ACC112 (cell line): ENCODE measurements at regions not wholly inside any gene's neighbourhood (a gene's known extent, or its start where the extent isn't known, plus 50 kb on each side); places are given as distances from the start of the nearest gene placed in this dataset.

Experiments
- H2AFZ ChIP-seq: fragments of 200-600 bp; sonication (generic); one replicate; pipeline ENCODE4 v1.6.0; 2017; ENCODE audit warnings: antibody characterized with exemption, low read length; ENCODE audit not compliant: unreplicated experiment
- H3K27ac ChIP-seq: fragments of 200-600 bp; sonication (generic); 2 replicates; pipeline ENCODE4 v1.5.1; 2014; ENCODE audit warnings: low read depth, mild to moderate bottlenecking, antibody characterized with exemption, low read length, moderate library complexity
- H3K27me3 ChIP-seq: fragments of 200-600 bp; sonication (generic); 2 replicates; pipeline ENCODE4 v1.6.1; 2014; ENCODE audit warnings: mild to moderate bottlenecking, antibody characterized with exemption, low read length, moderate library complexity, mixed read lengths; ENCODE audit not compliant: insufficient read depth
- H3K36me3 ChIP-seq: fragments of 200-600 bp; sonication (generic); 2 replicates; pipeline ENCODE4 v1.6.1; 2016; ENCODE audit warnings: mild to moderate bottlenecking, antibody characterized with exemption, low read length, moderate library complexity, mixed read lengths; ENCODE audit not compliant: insufficient read depth
- H3K4me1 ChIP-seq: fragments of 200-600 bp; sonication (generic); one replicate; pipeline ENCODE4 v1.6.1; 2016; ENCODE audit warnings: low read length, mixed read lengths; ENCODE audit not compliant: insufficient read depth, unreplicated experiment, control insufficient read depth
- H3K4me3 ChIP-seq: fragments of 200-600 bp; sonication (generic); 2 replicates; pipeline ENCODE4 v1.5.1; 2014; ENCODE audit warnings: mild to moderate bottlenecking, low read depth, low read length
- H3K79me2 ChIP-seq: fragments of 200-600 bp; sonication (generic); one replicate; pipeline ENCODE4 v1.6.0; 2016; ENCODE audit warnings: low read length; ENCODE audit not compliant: control insufficient read depth, unreplicated experiment, insufficient read depth

DNA sequence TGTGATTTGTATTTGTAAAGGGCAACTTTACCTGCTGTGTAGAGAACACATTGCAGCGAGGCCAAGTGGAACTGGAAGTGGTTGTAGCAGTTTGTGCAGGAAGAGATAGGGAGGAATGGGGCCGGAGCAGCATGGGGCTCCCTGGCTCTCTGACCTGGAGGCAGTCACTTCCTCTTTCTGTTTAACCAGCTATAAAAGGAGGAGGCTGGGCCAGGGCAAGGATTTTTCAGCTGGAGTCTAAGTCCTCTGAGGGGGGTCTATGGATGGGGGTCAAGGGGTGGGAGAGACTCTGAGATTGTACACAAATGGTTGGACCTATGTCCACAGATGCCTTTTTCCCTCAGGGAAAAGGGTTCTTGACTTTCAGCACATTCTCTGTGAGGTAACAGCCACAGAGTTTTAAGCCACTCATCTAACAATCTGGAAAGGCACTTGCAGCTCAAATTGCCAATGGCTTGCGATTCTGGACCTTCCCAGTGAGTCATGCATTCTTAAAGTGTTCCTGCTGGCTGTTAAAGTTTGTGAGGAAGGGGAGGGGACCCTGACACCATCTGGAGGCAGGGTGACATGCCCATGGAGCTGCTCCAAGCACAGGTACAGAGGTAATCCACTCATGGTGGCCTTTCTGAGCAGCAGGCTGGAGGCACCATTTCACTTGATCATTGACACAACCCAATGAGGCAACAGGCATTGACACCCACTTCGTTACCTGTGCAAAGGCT lies 347.0 kb downstream of the CYRIA start:
- H3K27ac ChIP-seq = no peak overlapping the region
- H3K79me2 ChIP-seq = no peaks in the 10 kb centered on the region
- no peaks in the 10 kb centered on the region for H3K36me3 ChIP-seq
- H3K4me3 ChIP-seq = no peak overlapping the region
- H2AFZ ChIP-seq = no peak overlapping the region
- no peaks in the 10 kb centered on the region for H3K4me1 ChIP-seq
- no peaks in the 10 kb centered on the region for H3K27me3 ChIP-seq

GRCh38 chr2:16318051-16318450 lies 347.6 kb downstream of the CYRIA start:
- H3K27me3 ChIP-seq = no peaks in the 10 kb centered on the region
- no peak overlapping the region for H2AFZ ChIP-seq
- no peak overlapping the region for H3K4me3 ChIP-seq
- no peak overlapping the region for H3K27ac ChIP-seq
- no peaks in the 10 kb centered on the region for H3K4me1 ChIP-seq
- H3K79me2 ChIP-seq = no peaks in the 10 kb centered on the region
- no peaks in the 10 kb centered on the region for H3K36me3 ChIP-seq

GRCh38 chr2:16317211-16317830 lies 348.3 kb downstream of the CYRIA start:
- H3K4me1 ChIP-seq = no peaks in the 10 kb centered on the region
- no peak overlapping the region for H2AFZ ChIP-seq
- H3K4me3 ChIP-seq = no peak overlapping the region
- H3K27ac ChIP-seq = no peak overlapping the region
- H3K36me3 ChIP-seq = no peaks in the 10 kb centered on the region
- no peaks in the 10 kb centered on the region for H3K79me2 ChIP-seq
- no peaks in the 10 kb centered on the region for H3K27me3 ChIP-seq

GRCh38 chr2:16316456-16317210 lies 349.0 kb downstream of the CYRIA start:
- no peaks in the 10 kb centered on the region for H3K79me2 ChIP-seq
- no peak overlapping the region for H3K27ac ChIP-seq
- no peaks in the 10 kb centered on the region for H3K36me3 ChIP-seq
- no peak overlapping the region for H2AFZ ChIP-seq
- no peaks in the 10 kb centered on the region for H3K4me1 ChIP-seq
- H3K27me3 ChIP-seq = no peaks in the 10 kb centered on the region
- H3K4me3 ChIP-seq = no peak overlapping the region

DNA sequence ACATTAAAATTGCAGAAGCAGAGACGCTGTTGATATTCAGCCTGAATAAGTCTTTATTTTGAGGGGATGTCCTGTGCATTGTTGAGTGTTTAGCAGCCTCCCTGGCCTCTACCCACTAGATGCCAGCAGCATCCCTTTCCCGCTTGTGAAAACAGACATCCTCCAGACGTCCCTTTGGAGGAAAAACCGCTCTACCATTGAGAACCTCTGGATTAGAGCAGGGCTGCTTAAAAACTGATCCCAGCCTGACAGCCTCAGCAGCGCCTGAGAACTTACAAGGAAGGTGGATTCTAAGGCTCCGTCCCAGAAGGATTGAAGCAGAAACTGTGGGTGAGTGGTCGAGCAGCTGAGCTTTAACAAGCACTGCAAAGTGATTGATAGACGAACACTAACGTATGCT lies 349.7 kb downstream of the CYRIA start:
- no peaks in the 10 kb centered on the region for H3K36me3 ChIP-seq
- H3K4me1 ChIP-seq = no peaks in the 10 kb centered on the region
- no peak overlapping the region for H2AFZ ChIP-seq
- no peak overlapping the region for H3K4me3 ChIP-seq
- no peak overlapping the region for H3K27ac ChIP-seq
- no peaks in the 10 kb centered on the region for H3K79me2 ChIP-seq
- H3K27me3 ChIP-seq = no peaks in the 10 kb centered on the region

DNA sequence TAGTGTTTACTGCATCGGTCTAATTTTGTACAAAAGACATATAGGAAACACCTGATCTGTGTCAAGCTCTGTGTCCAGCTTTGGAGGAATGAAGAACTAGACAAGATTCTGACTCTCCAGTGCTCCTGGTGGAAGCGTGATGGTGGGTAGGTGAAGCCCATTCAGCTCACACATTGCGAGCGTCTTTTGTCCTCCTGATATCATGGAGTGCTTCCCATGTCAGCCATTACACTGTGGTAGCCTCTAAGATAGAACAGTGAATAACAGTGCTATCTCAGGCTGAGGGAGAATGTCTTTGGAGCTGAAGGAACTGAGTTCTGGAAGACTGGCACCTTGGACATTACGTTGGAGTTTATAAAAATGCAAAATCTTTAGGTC lies 350.2 kb downstream of the CYRIA start:
- Histone ChIP-seq H2AFZ (no peak overlapping the region), H3K27me3 (no peaks in the 10 kb centered on the region), H3K36me3 (no peaks in the 10 kb centered on the region), H3K4me1 (no peaks in the 10 kb centered on the region), H3K27ac (no peak overlapping the region), H3K79me2 (no peaks in the 10 kb centered on the region), H3K4me3 (no peak overlapping the region)

- no peak overlapping the region for H3K4me3 ChIP-seq
- no peak overlapping the region for H3K27ac ChIP-seq
- H3K79me2 ChIP-seq = no peaks in the 10 kb centered on the region
- H3K27me3 ChIP-seq = no peaks in the 10 kb centered on the region
- H2AFZ ChIP-seq = no peak overlapping the region
- H3K36me3 ChIP-seq = no peaks in the 10 kb centered on the region
- H3K4me1 ChIP-seq = no peaks in the 10 kb centered on the region
Measured at GRCh38 chr2:16314691-16315457, 350.8 kb downstream of the CYRIA start.

DNA sequence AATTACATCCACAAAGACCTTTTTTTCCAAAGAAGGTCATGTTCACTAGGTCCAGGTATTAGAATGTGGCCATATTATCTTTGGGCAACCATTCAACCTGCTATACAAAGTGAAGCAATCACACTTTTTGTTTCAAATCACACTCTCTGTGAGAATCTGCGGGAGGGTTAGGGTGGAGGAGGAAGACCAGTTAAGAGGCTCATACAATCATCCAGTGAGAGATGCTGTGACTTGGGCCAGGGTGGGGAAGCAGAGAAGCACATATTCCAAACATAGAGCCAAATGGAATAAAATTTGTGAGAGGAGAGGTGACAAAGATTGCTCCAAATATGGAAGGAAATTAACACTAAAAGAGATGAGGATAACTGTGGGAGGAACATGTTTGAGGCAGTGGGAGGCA lies 351.6 kb downstream of the CYRIA start:
- Histone ChIP-seq H3K79me2 (no peaks in the 10 kb centered on the region), H3K27me3 (no peaks in the 10 kb centered on the region), H3K4me3 (no peak overlapping the region), H3K36me3 (no peaks in the 10 kb centered on the region), H2AFZ (no peak overlapping the region), H3K27ac (no peak overlapping the region), H3K4me1 (no peaks in the 10 kb centered on the region)

- no peak overlapping the region for H3K27ac ChIP-seq
- H3K27me3 ChIP-seq = no peaks in the 10 kb centered on the region
- no peaks in the 10 kb centered on the region for H3K4me1 ChIP-seq
- H2AFZ ChIP-seq = no peak overlapping the region
- H3K4me3 ChIP-seq = no peak overlapping the region
- no peaks in the 10 kb centered on the region for H3K36me3 ChIP-seq
- H3K79me2 ChIP-seq = no peaks in the 10 kb centered on the region
Measured at GRCh38 chr2:16313235-16313975, 352.2 kb downstream of the CYRIA start.

- Histone ChIP-seq H2AFZ (no peak overlapping the region), H3K4me3 (no peak overlapping the region), H3K36me3 (no peaks in the 10 kb centered on the region), H3K79me2 (no peaks in the 10 kb centered on the region), H3K4me1 (no peaks in the 10 kb centered on the region), H3K27ac (no peak overlapping the region), H3K27me3 (no peaks in the 10 kb centered on the region)
Measured at GRCh38 chr2:16312771-16313170, 352.9 kb downstream of the CYRIA start.
